OCI-LY1 (cell line): ENCODE measurements at regions not wholly inside any gene's neighbourhood (a gene's known extent, or its start where the extent isn't known, plus 50 kb on each side); places are given as distances from the start of the nearest gene placed in this dataset.

Experiments
- H2AFZ ChIP-seq: fragments of 200-600 bp; sonication (generic), shearing (Covaris generic); 2 replicates; pipeline ENCODE4 v1.6.0; 2014; ENCODE audit warnings: antibody characterized with exemption, mild to moderate bottlenecking, low read length
- H3F3A ChIP-seq: fragments of 200-600 bp; sonication (generic), shearing (Covaris generic); 2 replicates; pipeline ENCODE4 v1.6.0; 2014; ENCODE audit warnings: mild to moderate bottlenecking, antibody characterized with exemption, low read length, moderate library complexity; ENCODE audit not compliant: insufficient read depth
- H3K27ac ChIP-seq: fragments of 200-600 bp; sonication (generic); 2 replicates; pipeline ENCODE4 v1.5.1; 2014; ENCODE audit warnings: low read length, mixed run types, mild to moderate bottlenecking, low read depth; ENCODE audit not compliant: poor library complexity, severe bottlenecking
- H3K27me3 ChIP-seq: fragments of 200-600 bp; sonication (generic); 2 replicates; pipeline ENCODE4 v1.6.0; 2014; ENCODE audit warnings: antibody characterized with exemption, mild to moderate bottlenecking, low read length, moderate library complexity; ENCODE audit not compliant: insufficient read depth
- H3K36me3 ChIP-seq: fragments of 200-600 bp; sonication (generic); 2 replicates; pipeline ENCODE4 v1.6.1; 2014; ENCODE audit warnings: mild to moderate bottlenecking, antibody characterized with exemption, low read length, moderate library complexity, mixed read lengths; ENCODE audit not compliant: insufficient read depth
- H3K4me1 ChIP-seq: fragments of 200-600 bp; sonication (generic); 2 replicates; pipeline ENCODE4 v1.5.1; 2014; ENCODE audit warnings: mild to moderate bottlenecking, low read length, moderate library complexity; ENCODE audit not compliant: insufficient read depth, severe bottlenecking
- H3K4me2 ChIP-seq: fragments of 200-600 bp; sonication (generic), shearing (Covaris generic); 2 replicates; pipeline ENCODE4 v1.6.1; 2014; ENCODE audit warnings: low read length
- H3K4me3 ChIP-seq: fragments of 200-600 bp; sonication (generic); 2 replicates; pipeline ENCODE4 v1.5.1; 2014; ENCODE audit warnings: low read length, low read depth, mild to moderate bottlenecking, mixed read lengths; ENCODE audit not compliant: poor library complexity, severe bottlenecking
- H3K79me2 ChIP-seq: fragments of 200-600 bp; shearing (Covaris generic); 2 replicates; pipeline ENCODE4 v1.6.1; 2016; ENCODE audit warnings: mixed run types, low read length, mixed read lengths; ENCODE audit not compliant: insufficient read depth
- H3K9ac ChIP-seq: fragments of 200-600 bp; sonication (generic), shearing (Covaris generic); 2 replicates; pipeline ENCODE4 v1.6.1; 2014; ENCODE audit warnings: mild to moderate bottlenecking, low read length, mixed read lengths
- H3K9me2 ChIP-seq: fragments of 200-600 bp; sonication (generic), shearing (Covaris generic); 2 replicates; pipeline ENCODE4 v1.6.1; 2014; ENCODE audit warnings: low read depth, mild to moderate bottlenecking, low read length, mixed read lengths
- H3K9me3 ChIP-seq: fragments of 200-600 bp; shearing (Covaris generic); 2 replicates; pipeline ENCODE4 v1.6.1; 2014; ENCODE audit warnings: low read length, mixed read lengths
- H4K20me1 ChIP-seq: fragments of 200-600 bp; sonication (generic), shearing (Covaris generic); 2 replicates; pipeline ENCODE4 v1.6.0; 2016; ENCODE audit warnings: mild to moderate bottlenecking, low read length; ENCODE audit not compliant: insufficient read depth
- CTCF ChIP-seq: fragments of 200-600 bp; sonication (generic), shearing (Covaris generic); IDR thresholded peaks from 2 replicates; pipeline ENCODE4 v1.5.1; 2017; ENCODE audit warnings: mild to moderate bottlenecking, antibody characterized with exemption, low read length, moderate library complexity, mixed read lengths
- EZH2 ChIP-seq: fragments of 200-600 bp; sonication (generic), shearing (Covaris generic); IDR thresholded peaks from 2 replicates; pipeline ENCODE4 v1.8.0; 2017; ENCODE audit warnings: borderline replicate concordance, mixed run types, mild to moderate bottlenecking, antibody characterized with exemption, low read length, moderate library complexity, mixed read lengths

GRCh38 chr16:79679334-79679733 lies 78.8 kb upstream of the MAF start:
- no peak overlapping the region for H3K4me3 ChIP-seq
- H3K27me3 ChIP-seq = no peaks in the 10 kb centered on the region
- no peaks in the 10 kb centered on the region for H3K4me1 ChIP-seq
- H3K36me3 ChIP-seq = no peaks in the 10 kb centered on the region
- H3K9ac ChIP-seq = no peak overlapping the region
- H3K9me2 ChIP-seq = no peaks in the 10 kb centered on the region
- H3F3A ChIP-seq = no peaks in the 10 kb centered on the region
- H3K79me2 ChIP-seq = no peaks in the 10 kb centered on the region
- H3K9me3 ChIP-seq = no peaks in the 10 kb centered on the region
- no peak for TF ChIP-seq EZH2
- no peak for TF ChIP-seq CTCF
- no peak overlapping the region for H2AFZ ChIP-seq
- no peak overlapping the region for H3K4me2 ChIP-seq
- H3K27ac ChIP-seq = no peak overlapping the region
- no peaks in the 10 kb centered on the region for H4K20me1 ChIP-seq

GRCh38 chr16:79677799-79678530 lies 77.4 kb upstream of the MAF start:
- no peak for TF ChIP-seq EZH2
- TF ChIP-seq CTCF = no peak
- no peaks in the 10 kb centered on the region for H3K27me3 ChIP-seq
- H3K36me3 ChIP-seq = no peaks in the 10 kb centered on the region
- no peaks in the 10 kb centered on the region for H3K4me1 ChIP-seq
- H3K27ac ChIP-seq = no peak overlapping the region
- H3K9ac ChIP-seq = no peak overlapping the region
- no peaks in the 10 kb centered on the region for H3K9me2 ChIP-seq
- H4K20me1 ChIP-seq = no peaks in the 10 kb centered on the region
- H3F3A ChIP-seq = no peaks in the 10 kb centered on the region
- no peaks in the 10 kb centered on the region for H3K79me2 ChIP-seq
- no peak overlapping the region for H3K4me2 ChIP-seq
- no peak overlapping the region for H2AFZ ChIP-seq
- no peaks in the 10 kb centered on the region for H3K9me3 ChIP-seq
- no peak overlapping the region for H3K4me3 ChIP-seq

- Histone ChIP-seq H2AFZ (no peak overlapping the region), H4K20me1 (no peaks in the 10 kb centered on the region), H3F3A (no peaks in the 10 kb centered on the region), H3K27ac (no peak overlapping the region), H3K4me2 (no peak overlapping the region), H3K36me3 (no peaks in the 10 kb centered on the region), H3K9me3 (no peaks in the 10 kb centered on the region), H3K79me2 (no peaks in the 10 kb centered on the region), H3K4me1 (no peaks in the 10 kb centered on the region), H3K27me3 (no peaks in the 10 kb centered on the region), H3K9ac (no peak overlapping the region), H3K4me3 (no peak overlapping the region), H3K9me2 (no peaks in the 10 kb centered on the region)
- TF ChIP-seq EZH2 (no peak), CTCF (no peak)
These were observed 73.1 kb upstream of the MAF start for GRCh38 chr16:79673635-79674034.
